Uterus (tissue), 2 donors: ENCODE measurements at regions not wholly inside any gene's neighbourhood (a gene's known extent, or its start where the extent isn't known, plus 50 kb on each side); places are given as distances from the start of the nearest gene placed in this dataset.

ENCODE experiments used
- CTCF ChIP-seq, 4 experiments: fragments of 200-600 bp in 2 of 4; fragments of 450-650 bp in 2 of 4; sonication (generic) in 2 of 4; IDR thresholded peaks; one replicate each; pipeline ENCODE4 v1.5.1; 2016 to 2019; ENCODE audit warnings: antibody characterized with exemption in 4 of 4, mild to moderate bottlenecking in 2 of 4, moderate library complexity in 1 of 4
- POLR2A ChIP-seq, 2 donors: fragments of 450-650 bp; IDR thresholded peaks; one replicate each; pipeline ENCODE4 v1.6.1; 2016; ENCODE audit warnings: antibody characterized with exemption in 2 of 2, mild to moderate bottlenecking in 1 of 2, moderate library complexity in 1 of 2

- TF ChIP-seq POLR2A (IDR thresholded peaks at IDR 0.05) = no peak
- TF ChIP-seq CTCF (IDR thresholded peaks at IDR 0.05) = no peak
Observed at GRCh38 chr3:35946121-35946853, 307.0 kb downstream of the ARPP21 start.
